ENCODE measurements at regions not wholly inside any gene's neighbourhood (a gene's known extent, or its start where the extent isn't known, plus 50 kb on each side); places are given as distances from the start of the nearest gene placed in this dataset.

DNA sequence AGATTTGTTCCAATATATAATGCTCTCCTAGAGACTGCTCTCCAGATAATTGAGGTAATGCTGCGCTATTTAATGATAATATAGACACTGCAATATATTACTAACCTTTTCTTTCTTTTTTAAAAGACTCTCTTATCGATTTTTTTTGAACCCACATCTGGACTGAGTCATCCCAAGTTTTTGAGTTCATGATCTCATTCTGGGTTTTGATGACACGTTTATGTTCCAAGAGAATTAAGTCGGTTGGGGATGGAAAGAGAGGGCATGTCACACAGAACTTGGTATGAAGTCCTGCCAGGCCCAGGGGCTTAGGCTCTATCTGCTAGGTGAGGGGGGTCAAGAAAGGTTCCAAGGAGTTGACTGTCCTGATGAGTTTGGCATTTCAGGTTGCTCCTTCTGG is 431.1 kb downstream of the MFSD1 start:
- TF ChIP-seq CTCF (IDR thresholded peaks at IDR 0.05; ENCODE audit: low read length) (no peak), EZH2 (optimal IDR thresholded peaks at IDR 0.05; ENCODE audit: low read depth, low read length) (no peak)

Data from MM.1S (cell line).